Effector memory CD8-positive, alpha-beta T cell (primary cell): ENCODE measurements at regions not wholly inside any gene's neighbourhood (a gene's known extent, or its start where the extent isn't known, plus 50 kb on each side); places are given as distances from the start of the nearest gene placed in this dataset.

Experiments used
- ATAC-seq: fragments of 150-1000 bp; cut with Tn5 transposase; replicated peaks from 2 replicates; pipeline ENCODE4 v1.10.0; 2021; ENCODE audit warnings: mild to moderate bottlenecking, moderate library complexity
- DNase-seq, 3 experiments: peaks; one replicate each; pipeline ENCODE4 v3.0.0; 2021
- H3K27ac Mint-ChIP-seq, 2 donors: one replicate each; pipeline ENCODE4 v1.8.0; 2022; ENCODE audit warnings: mild to moderate bottlenecking in 2 of 2, mixed read lengths in 2 of 2, moderate library complexity in 2 of 2
- H3K27me3 Mint-ChIP-seq, 2 donors: one replicate each; pipeline ENCODE4 v1.8.0; 2022; ENCODE audit warnings: mixed read lengths in 2 of 2
- H3K36me3 Mint-ChIP-seq: one replicate; pipeline ENCODE4 v1.8.0; 2022; ENCODE audit warnings: mild to moderate bottlenecking, moderate library complexity, mixed read lengths; ENCODE audit not compliant: insufficient read depth
- H3K4me1 Mint-ChIP-seq, 2 donors: one replicate each; pipeline ENCODE4 v1.8.0; 2022; ENCODE audit warnings: low read depth in 2 of 2, mixed read lengths in 2 of 2
- H3K4me3 Mint-ChIP-seq, 2 donors: one replicate each; pipeline ENCODE4 v1.8.0; 2022; ENCODE audit warnings: mild to moderate bottlenecking in 2 of 2, mixed read lengths in 2 of 2, moderate library complexity in 2 of 2
- H3K9me3 Mint-ChIP-seq, 2 donors: one replicate each; pipeline ENCODE4 v1.8.0; 2022; ENCODE audit warnings: mixed read lengths in 2 of 2

DNA sequence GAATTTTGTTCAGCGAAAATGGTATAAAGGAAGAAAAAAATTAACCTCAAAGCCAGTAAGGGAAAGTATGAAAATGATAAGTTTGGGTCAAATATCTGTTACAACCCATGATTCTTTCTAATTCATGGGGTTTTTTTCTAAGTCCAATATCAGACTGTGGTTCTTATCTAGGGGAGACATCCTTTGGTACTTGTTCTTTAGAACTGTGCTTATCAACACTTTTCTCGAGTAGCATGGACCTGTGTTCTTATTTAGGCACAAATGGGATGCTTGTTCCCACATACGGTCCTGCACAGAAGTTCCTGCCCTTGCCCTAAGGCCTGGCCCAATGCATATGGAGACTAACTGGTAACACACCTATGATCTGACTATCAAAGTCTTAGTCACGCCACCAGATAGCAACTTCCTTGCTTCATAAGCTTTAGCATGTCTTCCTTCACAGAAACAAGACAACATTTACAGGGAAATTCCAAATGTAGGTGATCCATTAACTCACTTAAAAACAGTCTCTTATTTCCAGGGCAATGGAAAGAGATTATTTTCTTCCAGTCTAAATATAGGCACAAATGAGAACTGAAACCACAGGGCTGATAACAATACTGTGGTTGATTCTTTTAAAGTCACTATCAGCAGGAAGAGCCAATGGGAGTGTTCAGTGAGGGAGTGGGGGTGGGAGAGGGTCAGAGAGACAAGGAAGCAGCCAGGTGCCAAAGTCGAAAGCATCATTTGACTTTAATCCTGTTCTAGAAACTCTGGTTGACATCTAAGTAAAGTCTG lies 268.8 kb upstream of the ANKRD55 start:
- Mint-ChIP-seq H3K27ac (no peak overlapping the region), H3K9me3 (no peaks in the 10 kb centered on the region), H3K4me3 (no peak overlapping the region), H3K36me3 (no peaks in the 10 kb centered on the region), H3K4me1 (no peaks in the 10 kb centered on the region), H3K27me3 (peaks cover 7 to 11% of the 10 kb centered on the region in 2 donors)
- ATAC-seq (no peak), DNase-seq (no peak)

DNA sequence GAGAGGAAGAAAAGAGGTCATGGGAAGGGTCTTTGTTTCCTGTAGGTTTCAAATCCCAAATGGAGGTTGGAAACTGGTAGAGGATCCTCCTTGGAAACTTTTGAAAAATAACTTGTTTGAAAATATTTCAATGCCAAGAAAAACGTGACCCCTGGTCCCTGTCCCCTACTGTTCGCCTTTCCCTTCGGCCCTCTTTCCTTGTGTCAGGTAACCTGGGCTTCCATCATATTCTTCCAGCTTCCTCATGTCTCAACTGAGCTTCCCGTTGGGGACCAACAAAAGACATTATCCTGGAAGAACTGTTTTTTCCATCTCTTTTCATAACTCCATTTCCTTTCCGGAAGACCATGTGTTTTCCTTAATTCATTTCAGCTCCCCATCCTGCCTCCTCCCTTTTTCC lies 266.8 kb upstream of the ANKRD55 start:
- no peak overlapping the region for H3K27ac Mint-ChIP-seq
- H3K4me1 Mint-ChIP-seq: no peaks in the 10 kb centered on the region
- peaks cover 7 to 11% of the 10 kb centered on the region in 2 donors for H3K27me3 Mint-ChIP-seq
- DNase-seq (no peak), ATAC-seq (no peak)
- H3K4me3 Mint-ChIP-seq: no peak overlapping the region
- H3K9me3 Mint-ChIP-seq: no peaks in the 10 kb centered on the region
- H3K36me3 Mint-ChIP-seq: no peaks in the 10 kb centered on the region

DNA sequence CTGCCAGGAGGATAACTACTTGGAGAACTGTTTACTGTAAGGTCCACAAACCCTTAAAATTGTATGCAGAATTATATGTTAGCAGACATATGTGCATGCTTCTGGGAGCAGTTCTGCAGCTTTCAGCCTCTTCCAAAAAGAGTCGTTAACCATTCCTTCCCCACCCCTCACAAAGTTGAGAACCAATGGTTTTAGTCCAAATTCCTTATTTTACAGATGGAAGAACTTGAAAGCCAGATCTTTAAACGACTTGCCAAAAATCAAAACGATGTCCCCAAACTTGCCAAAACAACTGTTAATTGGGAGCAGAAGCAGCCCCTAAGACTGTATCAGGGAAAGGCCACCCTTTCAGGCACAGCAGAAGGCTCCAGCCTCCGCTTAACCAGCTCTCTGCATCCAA lies 266.4 kb upstream of the ANKRD55 start:
- no peak overlapping the region for H3K27ac Mint-ChIP-seq
- no peak overlapping the region for H3K4me3 Mint-ChIP-seq
- DNase-seq: no peak
- no peaks in the 10 kb centered on the region for H3K36me3 Mint-ChIP-seq
- H3K9me3 Mint-ChIP-seq: no peaks in the 10 kb centered on the region
- no peaks in the 10 kb centered on the region for H3K4me1 Mint-ChIP-seq
- peaks cover 8 to 14% of the 10 kb centered on the region in 2 donors for H3K27me3 Mint-ChIP-seq
- ATAC-seq: no peak

DNA sequence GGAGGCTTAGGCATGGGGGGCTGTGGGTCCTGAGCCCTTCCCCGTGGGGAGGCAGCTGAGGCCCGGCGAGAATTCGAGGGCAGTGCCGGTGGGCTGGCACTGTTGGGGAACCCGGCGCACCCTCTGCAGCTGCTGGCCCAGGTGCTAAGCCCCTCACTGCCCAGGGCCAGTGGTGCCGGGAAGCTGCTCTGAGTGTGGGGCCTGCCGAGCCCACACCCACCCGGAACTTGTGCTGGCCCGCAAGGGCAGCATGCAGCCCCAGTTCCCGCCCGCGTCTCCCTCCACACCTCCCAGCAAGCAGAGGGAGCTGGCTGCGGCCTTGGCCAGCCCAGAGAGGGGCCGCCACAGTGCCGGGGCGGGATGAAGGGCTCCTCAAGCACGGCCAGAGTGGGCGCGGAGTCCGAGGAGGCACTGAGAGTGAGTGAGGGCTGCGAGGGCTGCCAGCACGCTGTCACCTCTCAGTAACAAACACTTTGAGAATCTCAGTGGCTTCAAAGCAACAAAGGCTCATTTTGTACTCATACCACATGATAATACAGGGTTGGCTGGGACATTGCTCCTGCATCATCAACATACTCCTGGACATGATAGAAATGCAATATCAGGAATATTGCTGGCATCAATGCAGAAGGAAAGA lies 265.7 kb upstream of the ANKRD55 start:
- no peaks in the 10 kb centered on the region for H3K4me1 Mint-ChIP-seq
- H3K27me3 Mint-ChIP-seq: peaks cover 12 to 18% of the 10 kb centered on the region in 2 donors
- DNase-seq: no peak
- no peak for ATAC-seq
- H3K36me3 Mint-ChIP-seq: no peaks in the 10 kb centered on the region
- H3K9me3 Mint-ChIP-seq: no peaks in the 10 kb centered on the region
- H3K4me3 Mint-ChIP-seq: no peak overlapping the region
- H3K27ac Mint-ChIP-seq: no peak overlapping the region

DNA sequence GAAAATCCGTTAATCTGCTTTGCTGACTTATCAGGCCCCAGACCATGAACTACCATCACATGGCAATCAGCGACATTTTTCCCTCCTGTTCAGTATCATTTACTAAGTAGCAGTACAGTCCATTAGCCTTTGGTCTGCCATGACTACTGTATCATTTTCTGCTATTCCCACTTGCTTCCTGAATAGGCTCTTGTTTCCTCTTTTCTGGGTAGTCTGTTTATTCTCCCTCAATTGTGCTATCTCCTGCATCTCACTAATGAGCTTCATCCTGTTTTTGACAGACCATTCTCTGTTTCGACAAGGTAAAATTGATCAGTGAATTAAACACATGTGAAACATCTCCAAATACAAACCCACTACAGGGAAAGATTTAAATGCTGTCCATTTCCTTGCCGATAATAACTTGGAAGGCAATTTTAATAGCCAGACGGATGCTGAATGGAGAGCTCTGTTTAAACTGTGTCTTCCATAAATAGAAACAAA lies 263.5 kb upstream of the ANKRD55 start:
- H3K27ac Mint-ChIP-seq: no peak overlapping the region
- H3K27me3 Mint-ChIP-seq: peaks cover 20 to 28% of the 10 kb centered on the region in 2 donors
- H3K4me3 Mint-ChIP-seq: no peak overlapping the region
- H3K36me3 Mint-ChIP-seq: no peaks in the 10 kb centered on the region
- ATAC-seq (no peak), DNase-seq (no peak)
- H3K9me3 Mint-ChIP-seq: no peaks in the 10 kb centered on the region
- H3K4me1 Mint-ChIP-seq: no peaks in the 10 kb centered on the region

DNA sequence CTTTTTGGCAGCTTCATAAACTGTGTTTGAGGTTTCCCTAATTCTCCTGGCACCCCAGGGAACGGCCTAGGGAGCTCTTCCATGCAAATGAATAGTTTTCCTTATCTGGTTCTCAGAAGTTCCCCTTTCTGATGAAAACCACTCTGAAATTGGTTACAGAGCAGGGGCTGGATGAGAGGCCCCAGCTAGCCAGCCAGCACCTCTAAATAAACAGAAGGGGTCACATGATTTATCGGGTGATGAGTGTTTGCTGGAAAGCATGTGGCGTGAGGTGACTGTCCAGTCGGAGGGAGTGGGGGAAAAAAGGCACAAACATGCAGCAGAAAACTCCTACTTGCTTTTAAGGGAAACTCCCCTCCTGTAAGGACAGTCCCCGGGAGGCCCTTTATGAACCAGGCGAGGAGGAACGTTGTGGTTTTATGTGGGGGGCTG lies 261.2 kb upstream of the ANKRD55 start:
- ATAC-seq (no peak), DNase-seq (no peak)
- no peaks in the 10 kb centered on the region for H3K9me3 Mint-ChIP-seq
- peaks cover 18 to 20% of the 10 kb centered on the region in 2 donors for H3K27me3 Mint-ChIP-seq
- no peak overlapping the region for H3K4me3 Mint-ChIP-seq
- no peak overlapping the region for H3K27ac Mint-ChIP-seq
- H3K36me3 Mint-ChIP-seq: no peaks in the 10 kb centered on the region
- no peaks in the 10 kb centered on the region for H3K4me1 Mint-ChIP-seq

DNA sequence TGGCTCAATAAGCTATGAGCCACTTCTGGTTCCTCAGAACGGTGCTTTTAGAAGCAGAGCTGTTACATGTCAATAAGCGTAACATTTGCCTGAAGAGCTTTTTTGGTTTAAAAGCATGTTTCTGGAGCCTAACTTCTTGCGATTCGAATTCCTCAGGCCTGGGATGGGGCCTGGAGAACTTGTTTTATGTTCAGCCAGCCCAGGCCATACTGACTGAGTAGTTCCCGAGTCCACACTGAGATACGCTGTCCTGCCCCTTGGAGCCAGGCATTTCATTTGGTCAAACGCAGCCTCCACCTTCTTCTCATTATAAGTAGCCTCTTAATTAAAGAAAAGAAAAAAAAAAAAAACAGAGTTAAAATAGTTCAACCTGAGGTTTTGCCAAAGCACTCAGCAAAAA lies 260.6 kb upstream of the ANKRD55 start:
- H3K4me1 Mint-ChIP-seq: no peaks in the 10 kb centered on the region
- no peaks in the 10 kb centered on the region for H3K36me3 Mint-ChIP-seq
- ATAC-seq: no peak
- peaks cover 18 to 20% of the 10 kb centered on the region in 2 donors for H3K27me3 Mint-ChIP-seq
- no peak overlapping the region for H3K4me3 Mint-ChIP-seq
- no peak for DNase-seq
- no peaks in the 10 kb centered on the region for H3K9me3 Mint-ChIP-seq
- no peak overlapping the region for H3K27ac Mint-ChIP-seq

- Mint-ChIP-seq H3K27ac (no peak overlapping the region), H3K4me3 (no peak overlapping the region), H3K4me1 (no peaks in the 10 kb centered on the region), H3K36me3 (no peaks in the 10 kb centered on the region), H3K9me3 (peaks cover 0 to under 1% of the 10 kb centered on the region in 2 donors), H3K27me3 (peaks cover 18 to 20% of the 10 kb centered on the region in 2 donors)
- ATAC-seq (no peak), DNase-seq (no peak)
Measured at GRCh38 chr5:56493308-56493707, 260.2 kb upstream of the ANKRD55 start.

GRCh38 chr5:56492812-56493211 lies 259.7 kb upstream of the ANKRD55 start:
- peaks cover 18 to 20% of the 10 kb centered on the region in 2 donors for H3K27me3 Mint-ChIP-seq
- DNase-seq (no peak), ATAC-seq (no peak)
- H3K36me3 Mint-ChIP-seq: no peaks in the 10 kb centered on the region
- H3K4me3 Mint-ChIP-seq: no peak overlapping the region
- H3K27ac Mint-ChIP-seq: no peak overlapping the region
- peaks cover 0 to 2% of the 10 kb centered on the region in 2 donors for H3K9me3 Mint-ChIP-seq
- H3K4me1 Mint-ChIP-seq: no peaks in the 10 kb centered on the region

DNA sequence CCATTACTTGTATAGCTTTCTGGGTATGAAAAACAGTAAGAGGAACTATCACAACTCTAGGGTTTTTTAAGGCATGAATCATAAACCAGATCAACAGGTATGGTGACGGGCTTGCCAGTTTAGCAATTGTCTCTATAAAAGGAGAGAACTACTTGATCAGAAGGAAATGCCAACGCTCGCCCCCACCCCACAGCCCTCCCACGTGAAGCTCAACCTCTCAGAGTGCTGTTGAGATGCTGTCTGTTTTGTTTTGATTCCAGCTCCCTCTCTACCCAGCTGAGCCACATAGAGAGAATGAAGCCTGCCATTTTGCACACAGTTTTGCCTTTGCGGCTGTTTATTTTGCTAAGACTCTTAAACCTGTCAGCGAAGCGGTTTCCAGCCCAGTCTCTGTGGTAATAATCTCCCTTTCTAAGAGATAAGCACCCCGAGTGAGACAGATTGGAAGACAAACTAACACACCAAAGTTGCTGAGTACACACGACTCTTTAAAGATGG lies 257.9 kb upstream of the ANKRD55 start:
- Mint-ChIP-seq H3K9me3 (peaks cover 0 to 4% of the 10 kb centered on the region in 2 donors), H3K27ac (no peak overlapping the region), H3K4me1 (no peaks in the 10 kb centered on the region), H3K36me3 (no peaks in the 10 kb centered on the region), H3K4me3 (no peak overlapping the region), H3K27me3 (peaks cover 18 to 20% of the 10 kb centered on the region in 2 donors)
- DNase-seq: no peak
- no peak for ATAC-seq

GRCh38 chr5:56489272-56489671 lies 256.1 kb upstream of the ANKRD55 start:
- Mint-ChIP-seq H3K27ac (no peak overlapping the region), H3K4me1 (no peaks in the 10 kb centered on the region), H3K9me3 (peaks cover 0 to 4% of the 10 kb centered on the region in 2 donors), H3K36me3 (no peaks in the 10 kb centered on the region), H3K4me3 (no peak overlapping the region), H3K27me3 (peaks cover 18 to 20% of the 10 kb centered on the region in 2 donors)
- DNase-seq: no peak
- no peak for ATAC-seq

DNA sequence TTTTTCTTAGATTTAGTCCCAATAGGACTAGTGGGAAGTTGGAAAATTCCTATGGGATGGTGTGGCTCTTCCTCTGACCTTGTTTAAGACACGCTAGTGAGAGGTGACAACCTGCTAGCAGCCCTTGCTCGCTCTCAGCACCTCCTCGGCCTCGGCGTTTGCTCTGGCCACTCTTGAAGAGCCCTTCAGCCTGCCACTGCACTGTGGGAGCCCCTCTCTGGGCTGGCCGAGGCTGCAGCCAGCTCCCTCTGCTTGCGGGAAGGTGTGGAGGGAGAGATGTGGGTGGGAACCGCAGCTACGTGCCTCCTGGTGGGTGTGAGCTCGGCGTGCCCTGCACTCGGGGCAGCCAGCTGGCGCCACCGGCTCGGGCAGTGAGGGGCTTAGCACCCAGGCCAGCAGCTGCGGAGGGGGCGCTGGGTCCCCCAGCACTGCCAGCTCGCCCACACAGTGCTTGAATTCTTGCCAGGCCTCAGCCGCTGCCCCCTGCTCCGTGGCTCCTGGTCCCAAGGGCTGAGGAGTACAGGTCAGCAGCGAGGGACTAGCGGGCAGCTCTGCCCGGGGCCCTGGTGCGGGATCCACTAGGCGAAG lies 254.5 kb upstream of the ANKRD55 start:
- H3K4me1 Mint-ChIP-seq: no peaks in the 10 kb centered on the region
- H3K27ac Mint-ChIP-seq: no peak overlapping the region
- DNase-seq: no peak
- H3K27me3 Mint-ChIP-seq: peaks cover 19 to 24% of the 10 kb centered on the region in 2 donors
- H3K9me3 Mint-ChIP-seq: peaks cover 0 to 4% of the 10 kb centered on the region in 2 donors
- no peaks in the 10 kb centered on the region for H3K36me3 Mint-ChIP-seq
- ATAC-seq: no peak
- H3K4me3 Mint-ChIP-seq: no peak overlapping the region

- H3K9me3 Mint-ChIP-seq: peaks cover 0 to 2% of the 10 kb centered on the region in 2 donors
- H3K27me3 Mint-ChIP-seq: peaks cover 31 to 36% of the 10 kb centered on the region in 2 donors
- DNase-seq (no peak), ATAC-seq (no peak)
- peak overlapping the region; percentile 65 to 88 for H3K4me3 Mint-ChIP-seq
- H3K27ac Mint-ChIP-seq: no peak overlapping the region
- H3K36me3 Mint-ChIP-seq: peaks cover 9% of the 10 kb centered on the region
- peaks cover 7 to 16% of the 10 kb centered on the region in 2 donors for H3K4me1 Mint-ChIP-seq
Measured at GRCh38 chr5:56482363-56482762, 249.2 kb upstream of the ANKRD55 start.
